Upper lobe of right lung (tissue), 1 donor: ENCODE measurements at regions not wholly inside any gene's neighbourhood (a gene's known extent, or its start where the extent isn't known, plus 50 kb on each side); places are given as distances from the start of the nearest gene placed in this dataset.
A peak's percentile ranks its signal among the peaks of the same experiment; 100 is the strongest.
"Not testable (repeated sequence)": the region's sequence is repeated elsewhere in the genome, so short reads cannot be mapped to it uniquely, and the experiment has no call there.

Experiments
- ATAC-seq: fragments of 200-7000 bp; cut with Tn5 transposase; one replicate; pipeline ENCODE4 v1.9.1; 2020; ENCODE audit warnings: mild to moderate bottlenecking, moderate library complexity
- DNase-seq: peaks from one replicate; pipeline ENCODE4 v3.0.0-alpha.2; 2020
- H3K27ac ChIP-seq: fragments of 200-600 bp; one replicate; pipeline ENCODE4 v1.8.0; 2022
- H3K27me3 ChIP-seq: fragments of 200-600 bp; one replicate; pipeline ENCODE4 v1.8.0; 2022; ENCODE audit warnings: mild to moderate bottlenecking
- H3K36me3 ChIP-seq: fragments of 200-600 bp; one replicate; pipeline ENCODE4 v1.8.0; 2022
- H3K4me1 ChIP-seq: fragments of 200-600 bp; one replicate; pipeline ENCODE4 v1.8.0; 2022
- H3K4me3 ChIP-seq: fragments of 200-600 bp; one replicate; pipeline ENCODE4 v1.8.0; 2022; ENCODE audit warnings: mild to moderate bottlenecking
- H3K9me3 ChIP-seq: fragments of 200-600 bp; one replicate; pipeline ENCODE4 v1.8.0; 2022
- intact Hi-C: fragments of 100-400 bp; cut with DNase I; formaldehyde crosslinking; loops from one replicate; pipeline ENCODE4 v1.11.0; 2022
- TF ChIP-seq, protein P1 (sequence below): fragments of 200-600 bp; IDR thresholded peaks from one replicate; pipeline ENCODE4 v1.8.0; 2022; ENCODE audit warnings: antibody characterized with exemption
- donor health status: DM: no; HTN: yes; CAD: no; lungs with severe emphysema.

- intact Hi-C loops = no loop called here
- TF ChIP-seq, protein P1, sequence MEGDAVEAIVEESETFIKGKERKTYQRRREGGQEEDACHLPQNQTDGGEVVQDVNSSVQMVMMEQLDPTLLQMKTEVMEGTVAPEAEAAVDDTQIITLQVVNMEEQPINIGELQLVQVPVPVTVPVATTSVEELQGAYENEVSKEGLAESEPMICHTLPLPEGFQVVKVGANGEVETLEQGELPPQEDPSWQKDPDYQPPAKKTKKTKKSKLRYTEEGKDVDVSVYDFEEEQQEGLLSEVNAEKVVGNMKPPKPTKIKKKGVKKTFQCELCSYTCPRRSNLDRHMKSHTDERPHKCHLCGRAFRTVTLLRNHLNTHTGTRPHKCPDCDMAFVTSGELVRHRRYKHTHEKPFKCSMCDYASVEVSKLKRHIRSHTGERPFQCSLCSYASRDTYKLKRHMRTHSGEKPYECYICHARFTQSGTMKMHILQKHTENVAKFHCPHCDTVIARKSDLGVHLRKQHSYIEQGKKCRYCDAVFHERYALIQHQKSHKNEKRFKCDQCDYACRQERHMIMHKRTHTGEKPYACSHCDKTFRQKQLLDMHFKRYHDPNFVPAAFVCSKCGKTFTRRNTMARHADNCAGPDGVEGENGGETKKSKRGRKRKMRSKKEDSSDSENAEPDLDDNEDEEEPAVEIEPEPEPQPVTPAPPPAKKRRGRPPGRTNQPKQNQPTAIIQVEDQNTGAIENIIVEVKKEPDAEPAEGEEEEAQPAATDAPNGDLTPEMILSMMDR = no peak
These were observed 59.2 kb downstream of the IL12A start for GRCh38 chr3:160047876-160048275.

DNA sequence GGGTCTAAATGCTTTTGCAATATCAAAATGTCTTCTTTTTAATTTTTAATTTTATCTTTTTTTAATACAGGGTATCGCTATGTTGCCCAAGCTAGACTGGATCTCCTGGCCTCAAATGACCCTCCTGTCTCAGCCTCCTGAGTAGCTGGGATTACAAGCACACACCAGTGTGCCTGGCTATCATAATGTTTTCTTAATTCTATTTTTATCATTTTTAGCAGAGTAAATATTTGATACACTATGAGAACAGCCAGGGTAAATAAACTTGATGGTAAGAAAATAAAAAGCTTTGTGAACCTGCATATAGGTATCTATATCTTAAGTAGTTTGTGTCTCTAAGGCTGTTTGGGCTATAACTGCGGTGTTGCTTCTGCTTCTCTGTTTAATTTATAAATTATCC is 60.4 kb downstream of the IL12A start:
- intact Hi-C loops = no loop called here
- TF ChIP-seq, protein P1 = no peak
- H3K36me3 ChIP-seq = no peaks in the 10 kb centered on the region
- no peak overlapping the region for H3K27ac ChIP-seq
- no peaks in the 10 kb centered on the region for H3K4me1 ChIP-seq
- no peaks in the 10 kb centered on the region for H3K27me3 ChIP-seq
- no peaks in the 10 kb centered on the region for H3K9me3 ChIP-seq
- no peak overlapping the region for H3K4me3 ChIP-seq
- DNase-seq = no peak
- no peak for ATAC-seq

More at GRCh38 chr3:160047876-160048275, 59.2 kb downstream of the IL12A start:
- ATAC-seq = peak; percentile 19
- Histone ChIP-seq H3K27me3 (no peaks in the 10 kb centered on the region), H3K4me1 (no peaks in the 10 kb centered on the region), H3K27ac (no peak overlapping the region), H3K4me3 (no peak overlapping the region), H3K36me3 (no peaks in the 10 kb centered on the region), H3K9me3 (no peaks in the 10 kb centered on the region)
- no peak for DNase-seq

DNA sequence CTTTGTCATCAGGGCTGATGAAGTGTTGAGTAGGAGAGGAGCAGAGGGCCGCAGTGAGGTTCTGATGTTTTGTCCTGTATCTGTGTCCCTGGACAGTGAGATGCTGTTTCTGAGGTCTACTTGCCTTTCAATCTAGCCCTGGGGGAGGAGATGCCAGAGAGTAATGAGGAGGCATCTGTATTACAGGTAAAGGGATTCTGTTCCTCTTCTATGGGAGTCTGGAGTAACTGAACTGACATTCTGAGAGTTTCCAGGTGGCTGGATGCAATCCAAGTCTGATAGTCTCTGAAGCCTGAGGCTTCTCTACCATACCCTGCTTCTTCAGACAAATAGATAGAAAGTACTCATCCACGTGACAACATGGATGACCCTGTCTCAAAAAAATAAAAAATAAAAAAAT is 60.9 kb downstream of the IL12A start:
- TF ChIP-seq, protein P1 = no peak
- intact Hi-C loops = no loop called here
- no peak for DNase-seq

DNA sequence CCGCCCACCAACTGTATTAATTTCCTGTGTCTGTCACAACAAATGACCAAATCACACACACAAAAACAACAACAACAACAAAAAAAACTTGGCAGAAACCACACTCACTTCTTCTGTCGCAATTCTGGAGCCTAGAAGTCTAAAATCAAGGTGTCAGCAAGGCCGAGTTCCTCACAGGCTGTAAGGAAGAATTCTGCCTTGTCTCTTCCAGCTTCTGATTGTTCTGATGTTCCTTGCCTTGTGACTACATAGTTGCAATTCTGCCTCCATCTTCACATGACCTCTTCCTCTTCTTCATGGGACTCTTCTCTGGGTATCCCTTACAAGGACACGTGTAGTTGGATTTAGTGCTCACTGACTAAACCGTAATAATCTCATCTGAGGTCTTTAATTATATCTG is 61.4 kb downstream of the IL12A start:
- Histone ChIP-seq H3K9me3 (no peaks in the 10 kb centered on the region), H3K36me3 (no peaks in the 10 kb centered on the region), H3K4me1 (no peaks in the 10 kb centered on the region), H3K27me3 (no peaks in the 10 kb centered on the region), H3K27ac (no peak overlapping the region), H3K4me3 (no peak overlapping the region)
- DNase-seq (no peak), ATAC-seq (peak; percentile 51)
- TF ChIP-seq, protein P1 = no peak
- intact Hi-C loops = no loop called here

More for the DNA sequence above, 60.9 kb downstream of the IL12A start:
- H3K27me3 ChIP-seq = no peaks in the 10 kb centered on the region
- H3K27ac ChIP-seq = no peak overlapping the region
- no peak for ATAC-seq
- no peak overlapping the region for H3K4me3 ChIP-seq
- H3K4me1 ChIP-seq = no peaks in the 10 kb centered on the region
- no peaks in the 10 kb centered on the region for H3K36me3 ChIP-seq
- no peaks in the 10 kb centered on the region for H3K9me3 ChIP-seq

- TF ChIP-seq, protein P1 = no peak
- intact Hi-C loops = no loop called here
- Histone ChIP-seq H3K9me3 (no peaks in the 10 kb centered on the region), H3K4me3 (no peak overlapping the region), H3K36me3 (no peaks in the 10 kb centered on the region), H3K27ac (no peak overlapping the region), H3K27me3 (no peaks in the 10 kb centered on the region), H3K4me1 (no peaks in the 10 kb centered on the region)
- DNase-seq (no peak), ATAC-seq (no peak)
These were observed 63.9 kb downstream of the IL12A start for GRCh38 chr3:160052385-160053047.

DNA sequence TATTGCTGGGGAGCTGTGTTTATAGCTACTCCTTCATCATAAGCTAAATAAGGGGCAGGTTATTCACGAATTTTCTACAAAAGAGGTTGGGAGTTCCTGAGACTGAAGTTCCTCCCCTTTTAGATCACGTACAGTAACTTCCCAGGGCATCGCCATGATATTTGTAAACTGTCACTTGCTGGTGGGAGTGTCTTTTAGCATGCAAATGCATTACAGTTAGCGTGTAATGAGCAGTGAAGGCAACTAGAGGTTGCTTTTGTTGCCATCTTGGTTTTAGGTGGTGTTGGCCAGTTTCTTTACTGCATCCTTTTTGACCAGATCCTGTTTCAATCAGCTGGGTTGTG is 64.4 kb downstream of the IL12A start:
- DNase-seq = no peak
- no peak overlapping the region for H3K27ac ChIP-seq
- H3K9me3 ChIP-seq = no peaks in the 10 kb centered on the region
- no peaks in the 10 kb centered on the region for H3K36me3 ChIP-seq
- no peak for ATAC-seq
- no peaks in the 10 kb centered on the region for H3K4me1 ChIP-seq
- TF ChIP-seq, protein P1 = no peak
- intact Hi-C loops = no loop called here
- H3K4me3 ChIP-seq = no peak overlapping the region
- H3K27me3 ChIP-seq = no peaks in the 10 kb centered on the region

- H3K27me3 ChIP-seq, H3K4me3 ChIP-seq, intact Hi-C loops, ATAC-seq, H3K36me3 ChIP-seq, H3K27ac ChIP-seq, H3K4me1 ChIP-seq, DNase-seq, H3K9me3 ChIP-seq: not testable (repeated sequence)
These were observed 66.2 kb downstream of the IL12A start for GRCh38 chr3:160054862-160055261.
